MCF 10A (cell line): ENCODE measurements at regions not wholly inside any gene's neighbourhood (a gene's known extent, or its start where the extent isn't known, plus 50 kb on each side); places are given as distances from the start of the nearest gene placed in this dataset.
A peak's percentile ranks its signal among the peaks of the same experiment; 100 is the strongest.

Source experiments
- BruUV-seq: library from RNA; stranded (reverse); fragments of 400-500 nt; replicated peaks from 2 replicates; lab custom pipeline; 2021; lab: Mats Ljungman, UMichigan
- CTCF ChIA-PET: fragments of 300-600 bp; sonication (Branson Sonifier 250); formaldehyde crosslinking; extraction: SDS; loops from one replicate; lab custom pipeline; 2021; ENCODE audit warnings: antibody characterized with exemption, inconsistent platforms; lab: Yijun Ruan, JAX
- POLR2A ChIA-PET: fragments of 300-600, 350-650 bp; sonication (Branson Sonifier 250); formaldehyde crosslinking; extraction: SDS; loops from one replicate; lab custom pipeline; 2020; ENCODE audit warnings: antibody characterized with exemption, inconsistent platforms; lab: Yijun Ruan, JAX
- DNase-seq: peaks from one replicate; pipeline ENCODE4 v3.0.0-alpha.2; 2018; ENCODE audit not compliant: unreplicated experiment
- H3K27ac Mint-ChIP-seq: one replicate; pipeline ENCODE4 v1.8.0; 2022; ENCODE audit warnings: mild to moderate bottlenecking, low read depth, mixed read lengths; ENCODE audit not compliant: unreplicated experiment
- H3K27me3 Mint-ChIP-seq: one replicate; pipeline ENCODE4 v1.8.0; 2022; ENCODE audit warnings: mixed read lengths; ENCODE audit not compliant: insufficient read depth, unreplicated experiment
- H3K36me3 Mint-ChIP-seq: one replicate; pipeline ENCODE4 v1.8.0; 2022; ENCODE audit warnings: mild to moderate bottlenecking, moderate library complexity, mixed read lengths; ENCODE audit not compliant: insufficient read depth, unreplicated experiment
- H3K4me1 Mint-ChIP-seq: one replicate; pipeline ENCODE4 v1.8.0; 2022; ENCODE audit warnings: mixed read lengths; ENCODE audit not compliant: insufficient read depth, unreplicated experiment
- H3K4me3 Mint-ChIP-seq: one replicate; pipeline ENCODE4 v1.8.0; 2022; ENCODE audit warnings: mild to moderate bottlenecking, moderate library complexity, mixed read lengths; ENCODE audit not compliant: unreplicated experiment
- H3K9me3 Mint-ChIP-seq: one replicate; pipeline ENCODE4 v1.8.0; 2022; ENCODE audit warnings: mixed read lengths; ENCODE audit not compliant: unreplicated experiment
- CTCF ChIP-seq: fragments of 200-600 bp; IDR thresholded peaks from one replicate; pipeline ENCODE4 v1.8.0; 2022; ENCODE audit warnings: antibody characterized with exemption, mild to moderate bottlenecking; ENCODE audit not compliant: unreplicated experiment
- intact Hi-C: fragments of 100-400 bp; cut with micrococcal nuclease; formaldehyde crosslinking; loops from 2 replicates; pipeline ENCODE4 v1.14.1; 2022

- no peaks in the 10 kb centered on the region for H3K27me3 Mint-ChIP-seq
- no peaks in the 10 kb centered on the region for H3K36me3 Mint-ChIP-seq
- no peaks in the 10 kb centered on the region for H3K9me3 Mint-ChIP-seq
- intact Hi-C loops = no loop called here
- no peak for TF ChIP-seq CTCF
- no TSS peak for BruUV-seq
- H3K4me3 Mint-ChIP-seq = no peak overlapping the region
- no peaks in the 10 kb centered on the region for H3K4me1 Mint-ChIP-seq
- H3K27ac Mint-ChIP-seq = no peak overlapping the region
- ChIA-PET POLR2A (no interaction called here), CTCF (interaction anchor here (0.6 to 0.7 kb wide), 2 partner anchors 1548 to 1736 kb away, joined by 3 to 4 read pairs; no protein-coding TSS in a partner anchor)
- no peak for DNase-seq
These were observed 1572.1 kb upstream of the LRRTM1 start for GRCh38 chr2:81876624-81877023.

- H3K27me3 Mint-ChIP-seq = no peaks in the 10 kb centered on the region
- no peak overlapping the region for H3K27ac Mint-ChIP-seq
- no peak overlapping the region for H3K4me3 Mint-ChIP-seq
- peaks cover 5% of the 10 kb centered on the region for H3K4me1 Mint-ChIP-seq
- no peaks in the 10 kb centered on the region for H3K36me3 Mint-ChIP-seq
- intact Hi-C loops = no loop called here
- CTCF ChIA-PET = no interaction called here
- DNase-seq = peak; percentile 7
- POLR2A ChIA-PET = no interaction called here
- no TSS peak for BruUV-seq
- no peak for TF ChIP-seq CTCF
- H3K9me3 Mint-ChIP-seq = peaks cover 7% of the 10 kb centered on the region
These were observed 1567.5 kb upstream of the LRRTM1 start for GRCh38 chr2:81872006-81872405.

- H3K27me3 Mint-ChIP-seq = no peaks in the 10 kb centered on the region
- H3K9me3 Mint-ChIP-seq = peaks cover 7% of the 10 kb centered on the region
- H3K4me1 Mint-ChIP-seq = peaks cover 5% of the 10 kb centered on the region
- ChIA-PET POLR2A (no interaction called here), CTCF (no interaction called here)
- intact Hi-C loops = no loop called here
- H3K27ac Mint-ChIP-seq = no peak overlapping the region
- TF ChIP-seq CTCF = no peak
- H3K36me3 Mint-ChIP-seq = no peaks in the 10 kb centered on the region
- no TSS peak for BruUV-seq
- DNase-seq = no peak
- H3K4me3 Mint-ChIP-seq = no peak overlapping the region
These were observed 1565.6 kb upstream of the LRRTM1 start for GRCh38 chr2:81870119-81870518.

GRCh38 chr2:81858998-81859397 is 1554.4 kb upstream of the LRRTM1 start:
- no peak for TF ChIP-seq CTCF
- no peak for DNase-seq
- Mint-ChIP-seq H3K4me1 (no peaks in the 10 kb centered on the region), H3K4me3 (no peak overlapping the region), H3K27ac (no peak overlapping the region), H3K9me3 (no peaks in the 10 kb centered on the region), H3K27me3 (no peaks in the 10 kb centered on the region), H3K36me3 (no peaks in the 10 kb centered on the region)
- ChIA-PET CTCF (interaction anchor here (0.7 kb wide), 1 partner anchor 188 kb away, joined by 6 read pairs; no protein-coding TSS in a partner anchor), POLR2A (no interaction called here)
- intact Hi-C loops = no loop called here
- no TSS peak for BruUV-seq
